ENCODE measurements at regions not wholly inside any gene's neighbourhood (a gene's known extent, or its start where the extent isn't known, plus 50 kb on each side); places are given as distances from the start of the nearest gene placed in this dataset.

DNA sequence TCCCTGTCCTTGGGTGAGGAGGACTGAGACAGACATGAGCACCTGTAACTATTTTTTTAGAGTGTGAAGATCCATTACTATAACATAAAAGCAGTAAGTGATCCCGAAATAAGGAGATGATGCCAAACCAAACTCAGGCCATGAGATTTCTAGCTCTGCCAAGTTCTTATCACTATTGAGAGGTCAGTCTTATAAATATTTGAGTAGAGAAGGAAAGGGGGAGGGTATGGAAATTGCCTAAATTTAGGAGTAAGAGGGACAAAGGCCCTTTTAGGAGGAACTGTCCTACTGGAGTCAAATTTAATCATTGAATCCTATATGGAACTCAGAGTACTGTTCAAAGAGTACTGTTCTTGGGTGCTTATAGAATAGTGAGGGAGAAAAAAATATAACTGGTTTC, 326.9 kb upstream of the NAALADL2 start:
- no peaks in the 10 kb centered on the region for H3K9me3 Mint-ChIP-seq (ENCODE audit: unreplicated experiment)
- no peak overlapping the region for H3K27ac Mint-ChIP-seq (ENCODE audit: unreplicated experiment)
- no peak for DNase-seq (ENCODE audit: low spot score)
- TF ChIP-seq, protein P1, sequence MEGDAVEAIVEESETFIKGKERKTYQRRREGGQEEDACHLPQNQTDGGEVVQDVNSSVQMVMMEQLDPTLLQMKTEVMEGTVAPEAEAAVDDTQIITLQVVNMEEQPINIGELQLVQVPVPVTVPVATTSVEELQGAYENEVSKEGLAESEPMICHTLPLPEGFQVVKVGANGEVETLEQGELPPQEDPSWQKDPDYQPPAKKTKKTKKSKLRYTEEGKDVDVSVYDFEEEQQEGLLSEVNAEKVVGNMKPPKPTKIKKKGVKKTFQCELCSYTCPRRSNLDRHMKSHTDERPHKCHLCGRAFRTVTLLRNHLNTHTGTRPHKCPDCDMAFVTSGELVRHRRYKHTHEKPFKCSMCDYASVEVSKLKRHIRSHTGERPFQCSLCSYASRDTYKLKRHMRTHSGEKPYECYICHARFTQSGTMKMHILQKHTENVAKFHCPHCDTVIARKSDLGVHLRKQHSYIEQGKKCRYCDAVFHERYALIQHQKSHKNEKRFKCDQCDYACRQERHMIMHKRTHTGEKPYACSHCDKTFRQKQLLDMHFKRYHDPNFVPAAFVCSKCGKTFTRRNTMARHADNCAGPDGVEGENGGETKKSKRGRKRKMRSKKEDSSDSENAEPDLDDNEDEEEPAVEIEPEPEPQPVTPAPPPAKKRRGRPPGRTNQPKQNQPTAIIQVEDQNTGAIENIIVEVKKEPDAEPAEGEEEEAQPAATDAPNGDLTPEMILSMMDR (IDR thresholded peaks at IDR 0.05; ENCODE audit: unreplicated experiment): no peak
- no peak overlapping the region for H3K4me3 Mint-ChIP-seq (ENCODE audit: unreplicated experiment)
- H3K27me3 Mint-ChIP-seq (ENCODE audit: unreplicated experiment): peaks cover 1% of the 10 kb centered on the region
- peaks cover 2% of the 10 kb centered on the region for H3K4me1 Mint-ChIP-seq (ENCODE audit: unreplicated experiment)
- H3K36me3 Mint-ChIP-seq (ENCODE audit: low read depth, unreplicated experiment): no peaks in the 10 kb centered on the region

DNA sequence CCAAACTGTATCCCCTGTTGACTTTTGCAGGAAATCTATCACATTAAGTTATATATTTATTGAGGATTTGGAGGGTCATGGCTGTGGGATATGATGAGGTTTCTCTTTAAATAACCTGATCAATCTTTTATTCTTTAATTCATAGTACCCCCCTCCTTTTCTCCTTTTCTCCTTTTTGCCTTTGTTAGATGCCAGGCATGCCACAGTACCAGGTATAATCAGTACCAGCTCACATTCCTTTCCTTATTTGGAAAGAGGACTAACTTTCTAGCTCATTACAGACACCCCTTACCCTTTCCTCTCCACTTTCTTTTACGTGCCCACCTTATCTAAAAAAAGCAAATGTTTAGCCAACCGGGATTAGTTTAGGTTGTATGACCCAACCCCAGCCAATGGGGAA, 326.4 kb upstream of the NAALADL2 start:
- peaks cover 1% of the 10 kb centered on the region for H3K27me3 Mint-ChIP-seq (ENCODE audit: unreplicated experiment)
- no peak for DNase-seq (ENCODE audit: low spot score)
- H3K4me1 Mint-ChIP-seq (ENCODE audit: unreplicated experiment): peaks cover 2% of the 10 kb centered on the region
- H3K9me3 Mint-ChIP-seq (ENCODE audit: unreplicated experiment): no peaks in the 10 kb centered on the region
- H3K27ac Mint-ChIP-seq (ENCODE audit: unreplicated experiment): no peak overlapping the region
- H3K4me3 Mint-ChIP-seq (ENCODE audit: unreplicated experiment): no peak overlapping the region
- no peaks in the 10 kb centered on the region for H3K36me3 Mint-ChIP-seq (ENCODE audit: low read depth, unreplicated experiment)
- TF ChIP-seq, protein P1 (IDR thresholded peaks at IDR 0.05; ENCODE audit: unreplicated experiment): no peak

DNA sequence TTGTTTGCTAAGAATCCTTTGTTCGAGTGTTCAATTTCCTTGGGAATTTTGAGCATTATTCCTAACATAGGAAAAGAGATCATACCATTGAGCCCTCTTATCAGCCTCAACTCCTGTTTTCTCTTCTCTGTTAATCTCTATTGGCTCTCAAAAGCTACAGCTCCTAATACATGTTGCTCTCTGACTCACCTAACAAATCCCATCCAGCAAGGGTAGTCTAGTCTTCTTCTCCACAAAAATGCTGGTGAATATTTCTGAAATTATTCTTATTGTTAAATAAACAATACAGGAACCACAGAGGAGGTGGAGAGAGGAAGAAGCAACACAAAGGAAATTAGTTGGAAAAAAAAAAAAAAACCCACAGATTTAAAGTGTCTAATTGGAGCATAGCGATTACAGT, 325.8 kb upstream of the NAALADL2 start:
- Mint-ChIP-seq H3K27ac (ENCODE audit: unreplicated experiment) (no peak overlapping the region), H3K36me3 (ENCODE audit: low read depth, unreplicated experiment) (no peaks in the 10 kb centered on the region), H3K4me3 (ENCODE audit: unreplicated experiment) (no peak overlapping the region), H3K4me1 (ENCODE audit: unreplicated experiment) (peaks cover 2% of the 10 kb centered on the region), H3K27me3 (ENCODE audit: unreplicated experiment) (peaks cover 1% of the 10 kb centered on the region), H3K9me3 (ENCODE audit: unreplicated experiment) (no peaks in the 10 kb centered on the region)
- no peak for DNase-seq (ENCODE audit: low spot score)
- TF ChIP-seq, protein P1 (IDR thresholded peaks at IDR 0.05; ENCODE audit: unreplicated experiment): no peak

DNA sequence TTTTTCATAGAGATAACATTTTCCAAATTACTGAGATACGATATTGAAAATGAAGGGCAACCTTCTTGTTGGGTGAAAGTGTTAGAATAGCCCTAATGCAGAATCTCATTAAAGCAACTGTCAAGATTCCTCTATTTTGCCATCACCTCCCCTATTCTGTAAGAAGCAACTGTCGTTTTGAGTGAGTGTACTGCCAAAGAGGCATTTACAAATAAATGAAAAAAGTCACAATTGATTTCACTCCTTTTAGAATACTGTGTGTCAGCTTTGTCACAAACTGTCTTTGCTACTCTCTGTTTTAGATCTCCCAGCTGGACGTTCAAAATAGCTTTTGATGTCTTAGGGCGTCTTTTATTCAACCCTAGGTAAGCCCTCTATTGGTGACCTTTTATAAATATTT, 322.8 kb upstream of the NAALADL2 start:
- Mint-ChIP-seq H3K4me1 (ENCODE audit: unreplicated experiment) (peaks cover 18% of the 10 kb centered on the region), H3K9me3 (ENCODE audit: unreplicated experiment) (no peaks in the 10 kb centered on the region), H3K4me3 (ENCODE audit: unreplicated experiment) (no peak overlapping the region), H3K27me3 (ENCODE audit: unreplicated experiment) (no peaks in the 10 kb centered on the region), H3K36me3 (ENCODE audit: low read depth, unreplicated experiment) (no peaks in the 10 kb centered on the region), H3K27ac (ENCODE audit: unreplicated experiment) (no peak overlapping the region)
- TF ChIP-seq, protein P1 (IDR thresholded peaks at IDR 0.05; ENCODE audit: unreplicated experiment): no peak
- DNase-seq (ENCODE audit: low spot score): no peak

DNA sequence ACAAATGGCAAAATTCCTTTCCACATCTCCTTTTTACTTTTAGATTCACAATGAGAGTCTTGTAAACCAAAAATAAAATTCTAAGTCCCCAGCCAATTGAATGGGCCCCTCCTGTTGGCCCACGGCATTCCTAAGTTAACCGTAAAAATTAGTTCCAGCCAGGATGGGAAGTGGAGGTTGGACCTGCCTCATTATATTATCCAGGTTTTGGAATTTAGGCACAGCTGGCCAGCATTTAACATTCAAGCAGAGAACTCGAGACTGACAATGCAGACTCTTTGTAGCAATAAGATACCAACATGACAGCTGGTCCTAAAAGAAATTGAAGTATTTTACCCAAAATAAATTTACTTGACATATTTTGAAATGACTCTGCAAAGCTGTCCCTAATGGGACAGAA, 321.0 kb upstream of the NAALADL2 start:
- no peak for DNase-seq (ENCODE audit: low spot score)
- TF ChIP-seq, protein P1 (IDR thresholded peaks at IDR 0.05; ENCODE audit: unreplicated experiment): no peak
- H3K4me1 Mint-ChIP-seq (ENCODE audit: unreplicated experiment): peaks cover 18% of the 10 kb centered on the region
- H3K36me3 Mint-ChIP-seq (ENCODE audit: low read depth, unreplicated experiment): no peaks in the 10 kb centered on the region
- no peaks in the 10 kb centered on the region for H3K9me3 Mint-ChIP-seq (ENCODE audit: unreplicated experiment)
- H3K4me3 Mint-ChIP-seq (ENCODE audit: unreplicated experiment): no peak overlapping the region
- no peak overlapping the region for H3K27ac Mint-ChIP-seq (ENCODE audit: unreplicated experiment)
- no peaks in the 10 kb centered on the region for H3K27me3 Mint-ChIP-seq (ENCODE audit: unreplicated experiment)

Data from endothelial cell (in vitro differentiated cells).